Nephron progenitor cell (in vitro differentiated cells): ENCODE measurements at regions not wholly inside any gene's neighbourhood (a gene's known extent, or its start where the extent isn't known, plus 50 kb on each side); places are given as distances from the start of the nearest gene placed in this dataset.

ENCODE experiments used
- DNase-seq: peaks from one replicate; pipeline ENCODE4 v3.0.0; 2021
- H3K27ac Mint-ChIP-seq: 2 replicates; pipeline ENCODE4 v1.8.0; 2021; ENCODE audit warnings: mild to moderate bottlenecking, moderate library complexity, mixed read lengths
- H3K27me3 Mint-ChIP-seq: 2 replicates; pipeline ENCODE4 v1.8.0; 2021; ENCODE audit warnings: mild to moderate bottlenecking, low read depth, mixed read lengths; ENCODE audit not compliant: poor library complexity
- H3K36me3 Mint-ChIP-seq: 2 replicates; pipeline ENCODE4 v1.8.0; 2021; ENCODE audit warnings: low read depth, mixed read lengths
- H3K4me1 Mint-ChIP-seq: 2 replicates; pipeline ENCODE4 v1.8.0; 2021; ENCODE audit warnings: mixed read lengths
- H3K4me3 Mint-ChIP-seq: 2 replicates; pipeline ENCODE4 v1.8.0; 2021; ENCODE audit warnings: mild to moderate bottlenecking, moderate library complexity, mixed read lengths
- H3K9me3 Mint-ChIP-seq: 2 replicates; pipeline ENCODE4 v1.8.0; 2021; ENCODE audit warnings: mild to moderate bottlenecking, moderate library complexity, mixed read lengths
- CTCF ChIP-seq: fragments of 200-600 bp; sonication (generic); IDR thresholded peaks from 2 replicates; pipeline ENCODE4 v1.5.0; 2021; ENCODE audit warnings: antibody characterized with exemption

- Mint-ChIP-seq H3K9me3 (no peaks in the 10 kb centered on the region), H3K27me3 (no peaks in the 10 kb centered on the region), H3K27ac (no peak overlapping the region), H3K36me3 (no peaks in the 10 kb centered on the region), H3K4me1 (no peaks in the 10 kb centered on the region), H3K4me3 (no peak overlapping the region)
- no peak for TF ChIP-seq CTCF
- DNase-seq, result no peak
Observed at GRCh38 chr3:59558906-59559720, 509.3 kb upstream of the CFAP20DC start.

- H3K9me3 Mint-ChIP-seq, result no peaks in the 10 kb centered on the region
- H3K36me3 Mint-ChIP-seq, result no peaks in the 10 kb centered on the region
- peaks cover 12% of the 10 kb centered on the region for H3K4me1 Mint-ChIP-seq
- TF ChIP-seq CTCF, result no peak
- no peak for DNase-seq
- no peaks in the 10 kb centered on the region for H3K27me3 Mint-ChIP-seq
- no peak overlapping the region for H3K27ac Mint-ChIP-seq
- H3K4me3 Mint-ChIP-seq, result no peak overlapping the region
Observed at GRCh38 chr3:59555593-59556315, 505.9 kb upstream of the CFAP20DC start.

GRCh38 chr3:59553076-59553475 is 503.3 kb upstream of the CFAP20DC start:
- TF ChIP-seq CTCF, result no peak
- Mint-ChIP-seq H3K27me3 (no peaks in the 10 kb centered on the region), H3K4me3 (no peak overlapping the region), H3K9me3 (no peaks in the 10 kb centered on the region), H3K27ac (no peak overlapping the region), H3K4me1 (peaks cover 26% of the 10 kb centered on the region), H3K36me3 (no peaks in the 10 kb centered on the region)
- DNase-seq, result no peak

- no peak for DNase-seq
- no peak overlapping the region for H3K27ac Mint-ChIP-seq
- H3K9me3 Mint-ChIP-seq, result no peaks in the 10 kb centered on the region
- H3K27me3 Mint-ChIP-seq, result no peaks in the 10 kb centered on the region
- TF ChIP-seq CTCF, result no peak
- no peaks in the 10 kb centered on the region for H3K36me3 Mint-ChIP-seq
- peaks cover 26% of the 10 kb centered on the region for H3K4me1 Mint-ChIP-seq
- H3K4me3 Mint-ChIP-seq, result no peak overlapping the region
Observed at GRCh38 chr3:59551834-59552233, 502.0 kb upstream of the CFAP20DC start.

GRCh38 chr3:59549962-59550361 is 500.1 kb upstream of the CFAP20DC start:
- no peak for DNase-seq
- Mint-ChIP-seq H3K27me3 (no peaks in the 10 kb centered on the region), H3K27ac (no peak overlapping the region), H3K9me3 (no peaks in the 10 kb centered on the region), H3K4me3 (no peak overlapping the region), H3K4me1 (peaks cover 26% of the 10 kb centered on the region), H3K36me3 (no peaks in the 10 kb centered on the region)
- TF ChIP-seq CTCF, result no peak
